GM12875 (cell line): ENCODE measurements at regions not wholly inside any gene's neighbourhood (a gene's known extent, or its start where the extent isn't known, plus 50 kb on each side); places are given as distances from the start of the nearest gene placed in this dataset.

ENCODE experiments used
- H3K4me3 ChIP-seq: one replicate; pipeline ENCODE4 v1.5.1; 2011; ENCODE audit warnings: low read depth, low read length, control low read depth
- CTCF ChIP-seq: IDR thresholded peaks from 2 replicates; pipeline ENCODE4 v1.5.1; 2011; ENCODE audit warnings: low read depth, mild to moderate bottlenecking, control low read depth, inconsistent platforms, low read length, moderate library complexity, borderline replicate concordance; ENCODE audit not compliant: insufficient read depth

GRCh38 chr5:4384649-4385048 is 755.5 kb upstream of the ADAMTS16 start:
- TF ChIP-seq CTCF: no peak
- no peak overlapping the region for H3K4me3 ChIP-seq

DNA sequence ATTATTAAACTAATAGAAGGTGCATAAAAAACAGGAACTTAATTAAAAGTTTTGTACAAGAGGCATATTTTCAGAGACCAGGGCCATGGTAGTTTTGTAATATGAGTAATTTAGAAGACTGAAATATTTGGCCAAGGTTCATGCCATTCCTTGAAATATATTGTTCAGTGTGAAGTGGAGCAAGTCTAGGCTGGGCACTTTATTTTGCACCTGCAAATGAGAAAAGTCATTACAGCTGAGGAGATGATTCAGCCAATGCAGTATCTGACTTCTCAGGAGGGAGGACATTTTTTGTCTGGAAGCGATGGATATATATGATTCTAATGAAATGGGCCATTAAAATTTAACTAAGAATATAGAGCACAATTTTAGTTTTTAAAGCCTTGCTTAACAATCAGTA is 754.0 kb upstream of the ADAMTS16 start:
- TF ChIP-seq CTCF: no peak
- H3K4me3 ChIP-seq: no peak overlapping the region

DNA sequence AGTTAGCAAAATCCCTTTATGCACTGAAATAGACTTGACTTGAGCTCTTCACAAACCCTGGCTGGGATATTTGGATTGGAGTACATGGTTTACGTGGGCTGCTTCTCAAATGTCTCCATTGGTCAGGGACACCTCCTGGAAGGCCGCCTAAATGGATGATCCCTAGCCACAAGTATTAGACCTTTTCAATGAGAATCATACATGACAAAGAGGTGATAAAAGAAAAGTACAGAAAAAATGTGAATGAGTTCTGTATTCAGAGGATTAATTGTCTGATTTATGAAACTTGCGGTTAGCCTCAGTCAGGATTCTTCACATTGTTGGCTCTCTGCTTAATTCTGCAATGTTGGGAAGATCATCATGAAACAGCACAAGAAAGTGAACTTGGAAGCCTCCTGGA is 752.8 kb upstream of the ADAMTS16 start:
- H3K4me3 ChIP-seq: no peak overlapping the region
- TF ChIP-seq CTCF: no peak

GRCh38 chr5:4395752-4396151 is 744.4 kb upstream of the ADAMTS16 start:
- no peak for TF ChIP-seq CTCF
- no peak overlapping the region for H3K4me3 ChIP-seq

DNA sequence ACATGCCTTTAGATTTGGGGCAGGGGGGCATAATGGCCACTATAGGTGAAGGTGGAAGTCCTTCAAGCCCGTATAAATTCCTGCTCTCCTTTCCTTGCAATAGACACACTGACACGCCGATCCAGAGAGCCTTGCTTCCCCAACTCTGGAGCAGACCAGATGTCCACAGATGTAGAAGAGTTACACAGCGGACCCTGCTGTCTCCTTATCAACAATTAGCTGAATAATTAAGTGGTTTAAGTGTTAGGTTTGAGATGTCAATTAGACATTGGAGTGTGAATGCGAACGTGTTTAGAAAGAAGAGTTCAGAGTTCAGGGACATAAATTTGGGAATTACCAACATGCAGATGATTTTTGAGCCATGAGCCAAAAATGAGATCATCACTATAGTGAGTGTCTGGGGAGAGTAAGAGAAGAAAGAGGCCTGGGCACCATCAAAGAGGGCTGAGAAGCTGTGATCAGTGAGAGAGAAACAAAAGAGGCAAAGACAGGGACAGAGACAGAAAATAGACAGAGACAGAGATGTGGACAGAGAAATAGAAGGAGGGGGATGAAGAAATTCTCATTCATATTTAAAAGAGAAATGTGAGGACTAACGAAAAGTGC is 734.4 kb upstream of the ADAMTS16 start:
- no peak overlapping the region for H3K4me3 ChIP-seq
- no peak for TF ChIP-seq CTCF

DNA sequence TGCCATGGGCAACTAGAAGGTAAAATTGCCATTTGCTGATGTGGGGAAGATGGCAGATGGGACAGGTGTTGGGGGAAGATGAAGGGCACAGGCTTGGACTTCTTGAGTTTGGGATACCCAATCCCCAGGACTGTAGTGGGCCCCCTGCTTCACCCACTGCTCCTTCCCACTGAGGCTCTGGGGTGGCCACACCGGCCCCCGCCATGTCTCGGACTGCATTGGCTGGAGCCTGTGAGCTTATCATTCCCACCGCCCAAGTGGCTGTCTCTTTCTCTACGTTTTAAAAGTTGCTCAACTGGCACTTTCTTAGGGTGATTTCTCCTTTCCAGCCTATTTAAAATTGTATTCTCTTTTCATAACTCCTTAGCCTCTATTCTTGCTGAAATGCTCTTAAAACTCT is 730.0 kb upstream of the ADAMTS16 start:
- TF ChIP-seq CTCF: no peak
- H3K4me3 ChIP-seq: no peak overlapping the region

- TF ChIP-seq CTCF: no peak
- H3K4me3 ChIP-seq: no peak overlapping the region
These were observed 728.5 kb upstream of the ADAMTS16 start for GRCh38 chr5:4411664-4412063.
